HG02870 (cell line): ENCODE measurements at regions not wholly inside any gene's neighbourhood (a gene's known extent, or its start where the extent isn't known, plus 50 kb on each side); places are given as distances from the start of the nearest gene placed in this dataset.

Experiments
- ATAC-seq: cut with Tn5 transposase; IDR thresholded peaks from one replicate; pipeline ENCODE4 v1.9.1; 2021; ENCODE audit warnings: mild to moderate bottlenecking, moderate library complexity; ENCODE audit not compliant: unreplicated experiment

GRCh38 chr22:47391169-47392053 is 629.0 kb downstream of the TBC1D22A start:
- no peak for ATAC-seq

- no peak for ATAC-seq
Observed at GRCh38 chr22:47390026-47390970, 627.8 kb downstream of the TBC1D22A start.

- no peak for ATAC-seq
Observed at GRCh38 chr22:47389201-47389600, 626.8 kb downstream of the TBC1D22A start.

- ATAC-seq = no peak
Observed at GRCh38 chr22:47388778-47389177, 626.3 kb downstream of the TBC1D22A start.

- ATAC-seq = no peak
Observed at GRCh38 chr22:47388331-47388730, 625.9 kb downstream of the TBC1D22A start.

GRCh38 chr22:47386812-47387510 is 624.5 kb downstream of the TBC1D22A start:
- ATAC-seq = no peak

- ATAC-seq = no peak
Observed at GRCh38 chr22:47384977-47385376, 622.5 kb downstream of the TBC1D22A start.

GRCh38 chr22:47382164-47382890 is 619.9 kb downstream of the TBC1D22A start:
- no peak for ATAC-seq

GRCh38 chr22:47381240-47381639 is 618.8 kb downstream of the TBC1D22A start:
- no peak for ATAC-seq

GRCh38 chr22:47380692-47381091 is 618.2 kb downstream of the TBC1D22A start:
- ATAC-seq = no peak

- ATAC-seq = no peak
Observed at GRCh38 chr22:47379037-47379436, 616.6 kb downstream of the TBC1D22A start.

- ATAC-seq = no peak
Observed at GRCh38 chr22:47377926-47378560, 615.6 kb downstream of the TBC1D22A start.

GRCh38 chr22:47376901-47377505 is 614.6 kb downstream of the TBC1D22A start:
- no peak for ATAC-seq

- ATAC-seq = no peak
Observed at GRCh38 chr22:47376322-47376700, 613.9 kb downstream of the TBC1D22A start.

- ATAC-seq = no peak
Observed at GRCh38 chr22:47375621-47376321, 613.3 kb downstream of the TBC1D22A start.

GRCh38 chr22:47374901-47375575 is 612.6 kb downstream of the TBC1D22A start:
- no peak for ATAC-seq

- ATAC-seq = no peak
Observed at GRCh38 chr22:47374273-47374771, 611.9 kb downstream of the TBC1D22A start.

- ATAC-seq = no peak
Observed at GRCh38 chr22:47373648-47374272, 611.3 kb downstream of the TBC1D22A start.
